A673 (cell line): ENCODE measurements at regions not wholly inside any gene's neighbourhood (a gene's known extent, or its start where the extent isn't known, plus 50 kb on each side); places are given as distances from the start of the nearest gene placed in this dataset.
"Not testable (repeated sequence)": the region's sequence is repeated elsewhere in the genome, so short reads cannot be mapped to it uniquely, and the experiment has no call there.

Experiments
- BruUV-seq: library from RNA; stranded (reverse); fragments of 400-500 nt; replicated peaks from 2 replicates; lab custom pipeline; 2021; lab: Mats Ljungman, UMichigan
- CTCF ChIA-PET: fragments of 300-600 bp; sonication (Branson Sonifier 250); formaldehyde crosslinking; loops from one replicate; lab custom pipeline; 2022; ENCODE audit warnings: antibody characterized with exemption; lab: Charles Lee
- POLR2A ChIA-PET: fragments of 300-600 bp; sonication (Branson Sonifier 250); formaldehyde crosslinking; loops from one replicate; lab custom pipeline; 2022; ENCODE audit warnings: antibody characterized with exemption; ENCODE audit not compliant: low non-redundant PET; lab: Charles Lee
- DNase-seq: peaks from one replicate; pipeline ENCODE4 v3.0.0-alpha.2; 2015; ENCODE audit warnings: low spot score
- H3K27ac ChIP-seq: fragments of 200-600 bp; sonication (generic); 2 replicates; pipeline ENCODE4 v1.5.1; 2016; ENCODE audit warnings: mixed run types, low read depth, mild to moderate bottlenecking, mixed read lengths, antibody characterized with exemption, low read length; ENCODE audit not compliant: poor library complexity, severe bottlenecking
- H3K27me3 ChIP-seq: fragments of 200-600 bp; sonication (generic); replicated peaks from 2 replicates; pipeline ENCODE4 v1.6.1; 2017; ENCODE audit warnings: mixed run types, low read depth, mild to moderate bottlenecking, mixed read lengths, antibody characterized with exemption, low read length; ENCODE audit not compliant: insufficient read depth, poor library complexity
- H3K36me3 ChIP-seq: fragments of 200-600 bp; sonication (generic); 2 replicates; pipeline ENCODE4 v1.6.1; 2016; ENCODE audit warnings: mixed run types, mild to moderate bottlenecking, mixed read lengths, antibody characterized with exemption, low read length; ENCODE audit not compliant: insufficient read depth, poor library complexity, severe bottlenecking
- H3K4me1 ChIP-seq: fragments of 200-600 bp; sonication (generic); 2 replicates; pipeline ENCODE4 v1.6.1; 2017; ENCODE audit warnings: mixed run types, mild to moderate bottlenecking, mixed read lengths, antibody characterized with exemption, low read length; ENCODE audit not compliant: insufficient read depth, poor library complexity, severe bottlenecking
- H3K4me3 ChIP-seq: fragments of 200-600 bp; sonication (generic); 2 replicates; pipeline ENCODE4 v1.5.1; 2016; ENCODE audit warnings: low read depth, mixed run types, mild to moderate bottlenecking, mixed read lengths, low read length; ENCODE audit not compliant: poor library complexity, severe bottlenecking
- H3K9me3 ChIP-seq: fragments of 200-600 bp; sonication (generic); 2 replicates; pipeline ENCODE4 v1.6.1; 2016; ENCODE audit warnings: mixed run types, low read depth, mild to moderate bottlenecking, mixed read lengths, antibody characterized with exemption, low read length; ENCODE audit not compliant: poor library complexity, severe bottlenecking
- CTCF ChIP-seq: fragments of 300-800, 200-600 bp; sonication (generic); conservative IDR thresholded peaks from 2 replicates; pipeline ENCODE4 v1.5.1; 2017; ENCODE audit warnings: low read depth, mild to moderate bottlenecking, antibody characterized with exemption, low read length, moderate library complexity, mixed read lengths
- EZH2 ChIP-seq: fragments of 200-600 bp; sonication (generic); IDR thresholded peaks from 2 replicates; pipeline ENCODE4 v1.6.1; 2017; ENCODE audit warnings: borderline replicate concordance, low read depth, mild to moderate bottlenecking, mixed read lengths, antibody characterized with exemption, low read length; ENCODE audit not compliant: poor library complexity, severe bottlenecking
- intact Hi-C: fragments of 100-400 bp; cut with micrococcal nuclease; formaldehyde crosslinking; loops from one replicate; pipeline ENCODE4 v1.10.0; 2022; ENCODE audit not compliant: unreplicated experiment

- no peak for TF ChIP-seq CTCF
- TF ChIP-seq EZH2: no peak
- H3K27me3 ChIP-seq: no peaks in the 10 kb centered on the region
- no peaks in the 10 kb centered on the region for H3K9me3 ChIP-seq
- DNase-seq: no peak
- H3K4me3 ChIP-seq: no peak overlapping the region
- BruUV-seq: no TSS peak
- H3K36me3 ChIP-seq: no peaks in the 10 kb centered on the region
- ChIA-PET CTCF (no interaction called here), POLR2A (no interaction called here)
- intact Hi-C loops: no loop called here
- H3K27ac ChIP-seq: no peak overlapping the region
- no peaks in the 10 kb centered on the region for H3K4me1 ChIP-seq
Observed at GRCh38 chr7:81393018-81393417, 376.8 kb downstream of the HGF start.

GRCh38 chr7:81385370-81385769 lies 384.5 kb downstream of the HGF start:
- H3K27ac ChIP-seq: no peak overlapping the region
- no peaks in the 10 kb centered on the region for H3K4me1 ChIP-seq
- intact Hi-C loops: no loop called here
- CTCF ChIA-PET: no interaction called here
- no peaks in the 10 kb centered on the region for H3K9me3 ChIP-seq
- H3K36me3 ChIP-seq: no peaks in the 10 kb centered on the region
- TF ChIP-seq EZH2 (no peak), CTCF (no peak)
- DNase-seq: no peak
- BruUV-seq: no TSS peak
- no peaks in the 10 kb centered on the region for H3K27me3 ChIP-seq
- no peak overlapping the region for H3K4me3 ChIP-seq
- POLR2A ChIA-PET: no interaction called here

GRCh38 chr7:81383846-81384245 lies 386.0 kb downstream of the HGF start:
- Histone ChIP-seq H3K27ac (no peak overlapping the region), H3K4me1 (no peaks in the 10 kb centered on the region), H3K4me3 (no peak overlapping the region), H3K27me3 (no peaks in the 10 kb centered on the region), H3K9me3 (no peaks in the 10 kb centered on the region), H3K36me3 (no peaks in the 10 kb centered on the region)
- POLR2A ChIA-PET: no interaction called here
- BruUV-seq: no TSS peak
- TF ChIP-seq CTCF: no peak
- no peak for TF ChIP-seq EZH2
- intact Hi-C loops: no loop called here
- no peak for DNase-seq
- CTCF ChIA-PET: no interaction called here

GRCh38 chr7:81374641-81375040 lies 395.2 kb downstream of the HGF start:
- H3K27ac ChIP-seq, DNase-seq, H3K9me3 ChIP-seq, H3K27me3 ChIP-seq, H3K4me3 ChIP-seq, POLR2A ChIA-PET, H3K36me3 ChIP-seq, intact Hi-C loops, BruUV-seq, CTCF ChIA-PET, H3K4me1 ChIP-seq: not testable (repeated sequence)
